ENCODE measurements at regions not wholly inside any gene's neighbourhood (a gene's known extent, or its start where the extent isn't known, plus 50 kb on each side); places are given as distances from the start of the nearest gene placed in this dataset.

GRCh38 chr10:21304608-21305007 is 220.9 kb downstream of the SKIDA1 start:
- TF ChIP-seq CTCF (IDR thresholded peaks at IDR 0.05; ENCODE audit: extremely low read depth, missing control alignments): no peak
- DNase-seq (ENCODE audit: low spot score): no peak

- no peak for DNase-seq (ENCODE audit: low spot score)
These were observed 221.3 kb downstream of the SKIDA1 start for GRCh38 chr10:21304198-21304597.

GRCh38 chr10:21300551-21300950 is 224.9 kb downstream of the SKIDA1 start:
- no peak for TF ChIP-seq CTCF (IDR thresholded peaks at IDR 0.05; ENCODE audit: extremely low read depth, missing control alignments)
- DNase-seq (ENCODE audit: low spot score): no peak

More at GRCh38 chr10:21304198-21304597, 221.3 kb downstream of the SKIDA1 start:
- TF ChIP-seq CTCF (IDR thresholded peaks at IDR 0.05; ENCODE audit: extremely low read depth, missing control alignments): no peak

- no peak for DNase-seq (ENCODE audit: low spot score)
- no peak for TF ChIP-seq CTCF (IDR thresholded peaks at IDR 0.05; ENCODE audit: extremely low read depth, missing control alignments)
These were observed 226.2 kb downstream of the SKIDA1 start for GRCh38 chr10:21299330-21299729.

GRCh38 chr10:21298701-21299100 is 226.8 kb downstream of the SKIDA1 start:
- no peak for DNase-seq (ENCODE audit: low spot score)
- TF ChIP-seq CTCF (IDR thresholded peaks at IDR 0.05; ENCODE audit: extremely low read depth, missing control alignments): no peak

- no peak for DNase-seq (ENCODE audit: low spot score)
- TF ChIP-seq CTCF (IDR thresholded peaks at IDR 0.05; ENCODE audit: extremely low read depth, missing control alignments): no peak
These were observed 227.7 kb downstream of the SKIDA1 start for GRCh38 chr10:21297603-21298383.

- no peak for TF ChIP-seq CTCF (IDR thresholded peaks at IDR 0.05; ENCODE audit: extremely low read depth, missing control alignments)
- DNase-seq (ENCODE audit: low spot score): no peak
These were observed 228.7 kb downstream of the SKIDA1 start for GRCh38 chr10:21296575-21297355.

All from GM20000 (cell line).